ENCODE measurements at regions not wholly inside any gene's neighbourhood (a gene's known extent, or its start where the extent isn't known, plus 50 kb on each side); places are given as distances from the start of the nearest gene placed in this dataset.
"Not testable (repeated sequence)": the region's sequence is repeated elsewhere in the genome, so short reads cannot be mapped to it uniquely, and the experiment has no call there.

DNA sequence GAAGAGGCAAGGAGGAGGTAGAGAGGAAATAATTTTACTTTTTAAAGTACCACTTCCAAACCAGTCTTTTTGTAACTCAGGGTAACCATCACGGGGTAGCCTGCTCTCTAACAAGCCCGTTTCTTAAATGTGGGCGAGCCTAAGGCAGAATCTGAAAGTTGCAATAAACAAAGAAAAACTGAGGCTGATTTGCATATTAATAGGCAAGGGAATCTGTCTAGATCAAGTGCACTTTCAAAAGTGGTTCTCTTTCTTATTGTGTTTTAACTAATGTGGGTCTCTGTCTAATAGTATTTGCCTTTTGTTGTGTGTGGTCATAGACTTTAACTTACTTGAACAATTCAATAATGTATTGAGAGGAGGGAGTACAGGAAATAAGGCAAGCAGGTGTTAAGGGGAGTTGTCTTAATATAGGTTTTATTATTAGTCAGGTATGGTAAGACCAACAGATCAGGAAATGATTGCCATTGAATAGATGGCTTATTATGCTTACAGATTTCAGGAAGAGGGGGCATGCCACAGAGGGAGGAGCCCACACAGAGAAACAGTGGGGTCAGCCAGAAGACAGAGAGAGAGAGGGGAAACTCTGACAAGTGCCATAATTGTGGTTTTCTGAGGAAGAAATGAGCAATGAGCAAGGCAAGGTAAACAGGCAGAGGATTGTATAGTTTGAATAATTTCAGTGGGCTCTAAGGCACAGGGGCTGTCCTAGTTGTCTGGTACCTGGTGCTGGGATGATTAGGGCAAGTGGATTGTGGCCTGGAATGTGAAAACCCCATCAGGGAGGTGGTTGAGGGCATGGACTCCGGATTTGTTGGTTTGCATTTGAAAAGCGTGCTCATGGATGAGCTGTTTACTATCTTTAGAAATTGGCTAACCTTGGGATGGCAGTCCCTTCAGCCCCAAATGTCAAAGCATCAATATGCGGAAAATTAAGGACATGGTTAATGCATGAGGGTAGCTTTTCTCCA lies 237.2 kb downstream of the TOX3 start:
- no peak for DNase-seq

DNA sequence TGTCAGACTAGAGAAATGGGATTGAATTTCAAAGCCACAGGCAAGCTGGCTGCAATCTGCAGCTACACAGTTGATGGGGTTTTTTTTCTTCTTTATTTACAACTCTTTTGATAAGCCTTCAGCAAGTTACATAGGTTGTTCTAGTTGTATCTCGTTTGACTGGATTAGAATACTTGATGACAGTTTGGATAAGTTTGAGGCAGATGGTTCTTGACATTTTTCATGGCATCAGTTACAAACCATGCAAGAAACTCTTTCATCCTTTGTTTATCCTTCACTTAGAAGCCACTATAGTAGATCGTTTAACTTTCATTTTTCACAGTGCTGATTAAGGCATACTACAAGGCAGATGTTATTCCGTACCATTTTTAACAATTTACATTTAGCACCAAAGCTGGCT lies 238.9 kb downstream of the TOX3 start:
- no peak for DNase-seq

DNA sequence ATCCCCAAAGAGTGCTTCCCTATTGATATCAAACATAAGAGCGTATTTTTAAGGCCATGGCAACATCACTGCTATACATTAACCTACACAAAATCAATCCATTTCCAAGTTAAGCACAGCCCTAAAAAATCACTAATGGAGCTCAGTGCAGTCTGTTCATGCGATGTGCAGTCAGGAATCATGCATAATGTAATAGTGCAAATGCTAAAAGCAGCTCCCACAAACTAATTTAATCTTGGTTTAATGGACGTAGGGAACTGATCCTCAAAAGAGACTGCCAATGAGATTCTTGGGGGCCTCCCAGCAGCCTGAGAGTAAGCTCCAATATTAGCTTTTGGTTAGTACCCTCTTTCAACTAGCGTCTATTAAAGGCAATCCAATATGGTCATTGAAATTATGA lies 245.9 kb downstream of the TOX3 start:
- no peak for DNase-seq

DNA sequence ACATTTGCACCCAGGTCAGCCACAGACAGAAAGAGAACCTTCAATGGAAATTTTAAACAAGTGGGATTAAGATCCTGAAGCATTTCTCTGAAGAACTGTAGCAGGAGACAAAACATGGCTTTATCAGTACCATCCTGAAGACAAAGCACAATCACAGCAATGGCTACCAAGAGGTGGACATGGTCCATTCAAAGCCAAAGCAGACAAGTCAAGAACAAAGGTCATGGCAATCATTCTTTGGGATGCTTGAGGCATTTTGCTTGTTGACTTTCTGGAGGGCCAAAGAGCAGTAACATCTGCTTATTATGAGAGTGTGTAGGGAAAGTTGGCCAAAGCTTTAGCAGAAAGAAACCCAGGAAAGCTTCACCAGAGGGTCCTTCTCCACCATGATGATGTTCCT lies 248.2 kb downstream of the TOX3 start:
- no peak for DNase-seq

DNA sequence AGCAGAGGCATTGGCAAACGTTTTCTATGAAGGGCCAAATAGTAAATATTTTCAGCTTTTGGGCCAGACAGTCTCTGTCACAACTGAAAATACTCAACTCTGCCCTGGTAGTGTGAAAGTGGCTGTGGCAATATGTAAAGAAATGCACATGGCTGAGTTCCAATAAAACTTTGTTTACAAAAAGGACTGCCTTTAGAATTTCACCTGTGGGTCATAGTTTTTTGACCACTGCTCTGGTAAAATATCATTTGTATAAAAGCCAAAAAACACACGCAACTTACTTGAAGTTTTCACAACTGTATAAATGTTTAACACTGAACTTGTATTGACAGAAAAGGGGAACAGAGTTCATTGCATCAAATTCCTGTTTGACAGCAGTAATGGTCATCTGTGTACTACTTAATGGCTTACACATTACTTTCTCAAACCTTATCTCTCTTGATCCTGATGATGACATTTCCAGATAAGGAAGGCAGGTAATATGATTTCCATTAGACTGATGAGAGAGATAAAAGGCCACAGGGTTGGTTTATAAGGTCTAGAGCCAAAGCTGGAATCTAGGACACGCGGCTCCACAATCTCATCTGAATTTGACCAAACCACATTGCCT lies 250.1 kb downstream of the TOX3 start:
- not testable (repeated sequence) for DNase-seq

DNA sequence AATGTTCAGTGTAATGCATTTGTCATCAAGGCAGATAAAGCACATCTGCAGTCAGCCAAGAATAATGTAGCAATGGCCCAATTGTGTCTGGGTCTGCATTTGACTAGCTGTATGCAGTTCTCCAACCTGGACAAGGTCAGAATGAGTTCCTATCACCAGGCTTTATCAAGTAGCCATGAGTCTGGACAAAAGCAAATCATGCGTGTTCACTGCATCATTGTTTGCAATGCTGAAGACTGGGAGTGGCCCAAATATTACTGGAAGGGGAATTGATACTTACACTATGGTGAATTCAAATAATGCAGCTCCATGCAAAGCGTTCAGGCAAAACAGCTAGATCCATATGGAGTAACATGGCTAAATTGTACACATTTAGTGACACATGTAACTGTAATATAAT lies 250.9 kb downstream of the TOX3 start:
- no peak for DNase-seq

DNA sequence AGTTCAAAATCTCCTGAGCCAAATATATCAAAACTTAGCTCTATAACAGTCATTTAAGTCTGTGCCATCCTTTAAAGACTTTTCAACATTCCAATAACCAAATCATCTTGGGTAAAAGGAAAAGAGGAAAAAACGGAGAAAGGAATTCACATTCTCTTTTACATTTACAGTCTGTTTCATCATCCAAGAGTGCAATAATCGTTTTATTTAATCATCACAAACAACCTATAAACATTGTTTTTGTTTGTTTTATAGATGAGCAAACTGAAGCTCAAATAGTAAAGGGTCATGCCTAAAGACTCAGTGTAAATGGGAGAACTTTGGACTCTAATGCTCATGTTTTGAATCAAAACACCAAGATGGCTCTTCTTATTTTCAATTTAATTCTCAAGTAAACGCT lies 252.3 kb downstream of the TOX3 start:
- DNase-seq: no peak

DNA sequence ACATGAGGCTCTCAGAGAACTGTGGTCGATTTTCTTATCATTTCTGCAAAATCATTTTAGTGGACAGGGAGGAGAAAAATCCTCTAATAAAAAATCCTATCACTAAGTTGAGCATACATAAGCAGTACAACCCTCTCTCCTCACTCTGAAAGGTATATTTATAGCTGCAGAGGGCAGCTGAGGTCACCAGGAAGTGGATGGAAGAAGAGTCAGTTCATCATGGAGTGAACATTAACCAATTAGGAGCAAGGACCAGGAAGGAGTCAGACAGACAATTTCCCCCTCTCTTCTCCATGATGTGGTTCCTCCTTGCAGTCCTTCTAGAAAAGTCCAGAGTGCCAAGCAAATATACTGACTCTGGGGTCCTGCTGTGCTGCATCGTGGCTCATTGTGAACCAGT lies 253.7 kb downstream of the TOX3 start:
- no peak for DNase-seq

DNA sequence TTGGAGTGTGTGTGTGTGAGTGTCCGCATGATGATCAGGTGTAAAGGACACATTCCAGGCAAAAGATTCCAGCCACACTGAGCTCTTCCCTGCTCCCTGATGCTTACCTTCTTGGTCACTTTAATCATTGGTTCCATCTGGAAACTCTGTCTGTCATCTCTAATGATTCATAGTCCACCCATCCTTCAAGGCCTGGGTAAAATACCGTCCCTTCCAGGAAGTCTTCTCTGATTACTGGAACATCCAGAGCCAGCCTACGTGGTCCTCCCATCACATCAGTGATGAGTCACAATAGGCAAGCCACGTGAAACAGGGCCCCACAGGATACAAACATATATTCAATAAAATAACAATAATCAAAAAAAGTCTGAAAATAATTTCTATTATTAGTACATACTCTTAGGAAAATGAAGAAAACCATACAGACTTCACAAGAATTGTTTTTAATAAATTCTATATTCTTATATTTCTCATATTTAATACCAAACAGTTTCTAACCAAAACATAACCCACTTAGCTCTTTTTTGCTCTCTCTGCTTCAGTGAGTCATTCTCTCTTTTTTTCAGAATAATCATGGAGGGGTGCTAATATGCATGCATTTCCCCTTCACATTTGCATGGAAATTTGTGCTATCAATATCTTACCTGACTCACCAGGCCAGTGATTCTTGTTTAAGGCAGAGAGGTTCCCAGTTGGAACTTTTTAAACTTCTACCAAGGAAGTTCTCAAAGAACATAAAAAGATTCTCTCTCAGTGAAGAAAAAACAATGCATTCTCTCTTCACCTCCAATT lies 263.2 kb downstream of the TOX3 start:
- no peak for DNase-seq

DNA sequence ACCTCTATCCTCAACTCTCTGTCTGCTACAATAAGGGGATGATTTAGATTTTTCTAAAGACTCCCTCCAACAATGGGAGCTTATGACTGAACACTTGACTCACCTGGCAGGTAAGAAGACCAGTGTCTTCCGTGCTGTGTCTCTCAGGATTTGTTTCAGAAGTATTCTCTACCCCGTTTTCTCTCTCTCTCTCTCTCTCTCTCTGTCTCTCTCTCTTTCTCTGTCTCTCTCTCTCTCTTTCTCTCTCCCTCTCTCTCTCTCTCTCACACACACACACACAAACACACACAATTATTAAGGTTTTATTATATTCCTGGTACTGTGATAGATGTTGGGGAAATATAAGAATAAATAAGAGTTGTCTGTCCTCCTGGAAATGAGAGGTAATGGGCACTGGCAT lies 263.9 kb downstream of the TOX3 start:
- no peak for DNase-seq

DNA sequence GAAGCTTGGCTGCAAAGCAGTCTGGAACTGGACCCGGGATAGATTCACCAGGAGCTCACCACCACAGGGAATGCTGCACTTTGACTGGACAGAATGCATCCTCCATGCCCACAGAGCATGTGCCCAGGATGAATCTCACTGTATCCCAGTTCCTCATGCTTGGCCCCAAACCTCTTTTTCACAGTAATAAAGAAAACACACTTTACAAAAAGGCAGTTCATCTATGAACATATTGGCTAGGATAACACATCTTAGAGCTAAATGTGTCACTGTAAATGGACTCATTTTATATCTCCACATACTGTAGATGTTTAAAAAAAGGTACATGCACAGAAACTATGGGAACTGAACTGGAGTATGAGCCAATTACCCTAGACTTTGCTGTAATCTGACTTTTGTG lies 266.9 kb downstream of the TOX3 start:
- DNase-seq: no peak

DNA sequence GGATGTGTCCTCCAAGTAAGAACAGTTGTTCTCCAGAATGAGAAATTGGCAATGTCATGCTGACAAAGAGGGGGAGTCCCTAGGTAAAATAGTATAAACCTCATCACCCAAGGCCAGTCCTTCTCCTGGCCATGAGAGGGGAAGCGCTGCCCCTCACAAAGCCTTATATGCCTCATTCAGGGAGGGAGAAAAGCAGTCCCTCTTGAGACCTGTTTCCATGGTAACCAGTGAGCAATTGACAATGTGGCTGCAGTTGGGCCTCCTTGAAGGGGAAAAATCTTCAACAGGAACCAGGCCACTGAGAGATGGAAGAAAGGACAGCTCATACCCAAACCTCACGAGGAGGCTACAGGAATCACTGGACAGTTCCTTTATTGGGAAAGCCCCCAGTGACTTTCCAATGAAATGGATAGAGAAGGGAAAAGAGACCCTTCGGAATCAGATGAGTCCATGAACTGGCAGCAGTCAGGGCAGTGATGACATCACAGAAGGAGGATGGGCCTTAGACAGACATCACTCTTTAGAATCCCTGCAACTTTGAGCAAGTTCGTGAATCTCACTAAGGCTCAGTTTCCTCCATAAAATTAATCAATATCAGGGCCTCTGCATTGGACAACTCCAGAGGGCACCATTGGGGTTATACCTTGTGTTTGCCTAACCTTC lies 275.7 kb downstream of the TOX3 start:
- no peak for DNase-seq

DNA sequence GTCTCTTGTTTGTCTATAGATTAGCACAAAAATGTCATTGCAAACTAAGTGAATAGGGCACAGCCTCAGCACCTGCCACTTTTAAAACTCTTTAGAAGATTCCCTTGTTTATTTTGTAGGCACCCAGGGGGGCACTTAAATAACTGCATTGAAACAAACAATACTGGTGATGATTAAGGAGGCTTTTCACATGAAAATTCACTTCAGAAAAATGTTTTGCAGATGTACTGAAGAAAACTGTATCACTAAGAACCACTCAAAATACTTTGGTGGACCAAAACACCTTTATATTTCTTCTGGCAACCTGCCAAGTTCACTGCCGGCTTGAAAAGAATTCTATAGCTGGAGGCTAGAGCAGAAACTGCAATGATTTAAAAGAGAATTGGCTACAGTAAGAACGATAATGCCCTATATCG lies 281.5 kb downstream of the TOX3 start:
- no peak for DNase-seq

DNA sequence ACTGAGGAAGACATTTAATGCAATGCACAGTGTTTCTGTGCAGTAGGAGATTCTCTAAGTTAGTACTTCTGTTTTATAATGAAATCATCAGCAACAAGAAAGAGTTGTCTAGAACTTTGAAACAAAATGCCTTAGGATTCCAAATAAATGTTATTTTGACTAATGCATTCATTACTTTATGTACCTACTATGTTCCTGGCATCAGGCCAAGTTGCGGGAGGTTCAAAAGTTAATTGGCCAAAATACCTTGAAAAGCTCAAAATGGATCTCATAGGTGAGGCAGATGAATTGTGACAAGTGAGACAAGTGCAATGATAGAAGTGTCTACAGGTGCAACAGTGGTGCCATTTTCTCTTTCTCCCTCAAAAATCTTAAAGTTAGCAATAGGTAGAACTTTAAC lies 289.4 kb downstream of the TOX3 start:
- no peak for DNase-seq

DNA sequence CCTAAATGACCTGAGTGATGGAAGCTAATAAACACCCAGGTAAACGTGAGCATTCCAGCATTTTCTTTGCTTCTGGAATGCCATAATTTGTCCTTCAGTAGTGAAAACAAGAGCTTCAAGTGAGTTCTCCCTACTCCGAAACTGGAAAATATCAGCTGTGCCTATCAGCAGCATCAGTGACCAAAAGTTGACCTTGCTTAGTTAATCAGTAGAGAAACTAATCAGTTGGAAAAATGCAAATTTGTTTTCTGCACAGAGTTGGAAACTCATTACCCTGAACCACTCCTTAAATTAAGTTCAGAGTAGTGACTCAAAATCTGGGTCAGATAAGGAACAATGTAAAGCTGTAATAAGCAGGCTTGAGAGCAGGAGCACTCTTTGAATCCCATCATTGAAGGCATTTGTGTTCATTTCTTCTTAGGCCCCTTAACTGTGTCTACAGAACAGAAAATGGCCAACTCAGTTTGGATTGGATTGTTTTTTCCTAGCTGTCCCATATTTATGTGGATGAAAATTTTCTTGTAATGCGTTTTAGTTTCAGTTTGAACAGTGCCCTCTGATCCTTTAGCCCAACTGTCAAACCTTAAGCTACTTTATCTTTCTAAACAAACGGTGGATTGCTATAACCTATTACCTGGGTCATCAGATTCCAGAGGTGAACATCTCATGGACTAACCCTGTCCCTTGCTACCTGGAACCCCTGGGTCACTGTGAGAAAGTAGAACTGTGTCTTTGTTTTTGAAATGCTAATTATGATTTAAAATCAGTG lies 290.4 kb downstream of the TOX3 start:
- no peak for DNase-seq

DNA sequence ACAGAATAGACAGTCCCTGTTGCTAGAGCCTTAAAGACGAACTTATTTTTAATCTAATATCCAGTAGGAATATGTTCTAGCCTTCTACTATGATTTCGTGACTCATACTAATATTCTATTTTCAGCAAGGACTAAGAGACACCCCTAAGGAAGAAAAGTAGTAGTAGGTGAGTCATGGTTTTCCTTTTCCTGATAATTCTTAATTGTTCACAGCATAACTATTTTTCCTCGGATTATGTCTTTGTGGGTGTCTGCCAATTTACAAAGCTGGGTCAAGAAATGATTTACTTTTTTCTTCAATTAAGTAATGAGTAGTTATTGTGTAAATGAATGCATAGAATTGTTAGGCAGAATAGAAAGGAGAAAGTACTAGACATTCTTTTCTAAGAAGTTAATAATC lies 292.2 kb downstream of the TOX3 start:
- no peak for DNase-seq

DNA sequence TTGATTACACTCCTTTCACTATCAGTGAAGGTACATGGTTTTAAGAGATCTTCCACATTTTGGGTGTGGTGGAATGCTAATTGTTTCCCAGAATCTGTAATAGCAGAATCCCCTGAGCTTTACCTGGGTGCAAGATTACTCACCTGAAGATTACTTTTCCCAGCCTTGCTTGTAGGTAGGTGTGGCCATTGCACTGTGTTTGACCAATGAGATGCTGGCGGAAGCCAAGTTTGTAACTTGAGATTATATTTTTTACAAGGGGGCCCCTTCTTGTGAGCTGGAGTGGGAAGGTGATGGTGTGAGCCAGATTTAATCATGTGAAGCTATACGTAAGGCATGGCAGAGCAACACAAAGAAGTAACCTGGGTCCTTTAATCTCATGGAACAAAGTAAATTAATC lies 294.3 kb downstream of the TOX3 start:
- no peak for DNase-seq

DNA sequence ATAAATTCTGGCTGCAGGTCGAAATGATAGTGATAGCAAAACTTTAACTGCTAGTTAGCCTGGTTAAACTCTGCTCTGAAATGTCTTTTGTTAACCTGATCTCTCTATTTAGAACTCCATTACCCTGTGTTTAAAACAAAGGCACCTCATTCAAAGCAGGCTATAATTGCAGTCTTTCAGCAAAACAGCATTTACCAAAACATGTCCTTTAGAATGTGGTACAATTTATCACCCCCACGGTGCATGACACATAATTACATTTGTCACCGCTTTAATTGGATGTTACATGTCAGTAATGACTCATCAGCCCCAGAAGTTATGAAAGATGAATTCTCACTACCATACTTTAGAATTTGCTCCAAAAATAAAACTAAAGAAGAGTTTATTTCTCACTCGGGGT lies 295.4 kb downstream of the TOX3 start:
- DNase-seq: no peak

DNA sequence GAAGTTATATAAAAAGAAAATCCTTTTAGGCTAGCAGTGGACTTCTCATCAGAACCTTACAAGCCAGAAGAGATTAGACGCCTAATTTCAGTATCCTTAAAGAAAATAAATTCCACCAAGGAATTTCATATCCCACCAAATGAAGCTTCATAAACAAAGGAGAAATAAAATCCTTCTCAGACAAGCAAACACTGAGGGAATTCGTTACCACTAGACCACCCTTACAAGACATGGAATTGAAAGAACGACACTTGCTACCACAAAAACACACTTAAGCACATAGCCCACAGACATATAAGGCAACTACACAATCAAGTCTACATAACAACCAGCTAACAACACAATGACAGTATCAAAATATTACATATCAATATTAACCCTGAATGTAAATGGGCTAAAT lies 299.2 kb downstream of the TOX3 start:
- DNase-seq: no peak

DNA sequence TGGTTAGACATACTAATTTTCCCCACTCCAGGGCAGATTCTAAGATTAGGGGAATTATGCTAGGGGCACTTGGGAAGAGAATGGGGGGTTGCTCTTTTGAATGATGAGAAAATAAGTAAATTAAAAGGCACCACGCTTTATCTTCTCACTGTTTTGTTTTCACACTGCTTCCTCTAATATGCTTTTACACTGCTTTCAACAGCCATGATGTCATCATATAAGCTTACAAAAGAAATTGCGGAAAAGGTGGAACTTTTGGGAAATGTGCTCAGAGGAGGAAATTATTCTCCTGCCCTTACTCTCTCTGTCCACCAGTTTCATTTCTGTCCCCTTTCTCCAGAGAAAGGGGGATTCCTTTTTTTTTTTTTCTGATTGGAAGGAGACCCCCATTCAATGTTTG lies 308.2 kb downstream of the TOX3 start:
- no peak for DNase-seq

DNA sequence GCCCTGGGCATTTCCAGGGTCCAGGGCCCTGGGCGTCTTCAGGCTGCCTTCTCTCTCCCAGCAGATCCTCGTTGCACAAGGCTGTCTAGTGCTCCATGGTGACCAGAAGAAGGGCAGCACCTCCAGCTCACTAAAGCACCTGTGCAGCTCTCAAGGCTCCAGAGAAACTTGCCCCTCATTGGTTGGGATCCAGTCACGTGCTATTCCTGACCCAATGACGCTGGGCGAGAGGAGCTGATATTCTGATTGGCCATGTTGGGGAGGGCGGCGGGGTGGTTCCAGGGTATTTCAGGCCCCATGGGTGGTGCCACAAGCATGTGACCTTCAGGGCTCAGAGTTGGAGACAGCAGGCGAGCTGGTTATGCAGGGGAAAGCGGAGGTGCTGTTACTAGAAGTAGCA lies 309.1 kb downstream of the TOX3 start:
- DNase-seq: no peak

DNA sequence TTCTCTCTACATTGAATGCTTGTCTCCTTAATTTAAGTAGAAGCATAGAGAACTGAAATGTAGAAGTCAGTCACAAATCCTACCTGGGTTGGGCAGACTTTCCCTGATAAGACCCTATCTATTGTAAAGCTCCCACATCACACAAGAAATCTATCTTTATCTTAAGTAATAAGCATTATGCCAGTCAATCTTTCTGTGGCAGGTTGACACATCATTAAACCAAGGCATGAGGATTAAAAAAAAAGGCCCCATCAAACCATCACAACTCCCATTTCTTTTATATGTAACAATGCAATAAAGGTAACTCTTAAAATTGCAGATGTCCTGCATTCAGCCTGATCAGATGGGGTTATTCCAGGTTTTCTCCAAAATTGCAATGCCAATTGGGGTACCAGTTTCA lies 311.8 kb downstream of the TOX3 start:
- no peak for DNase-seq

Measured in activated CD8-positive, alpha-beta memory T cell treated with anti-CD3 and anti-CD28 coated beads, Interleukin-2, amount 50 U/mL, for 4 hours (primary cell).